ENCODE measurements at regions not wholly inside any gene's neighbourhood (a gene's known extent, or its start where the extent isn't known, plus 50 kb on each side); places are given as distances from the start of the nearest gene placed in this dataset.

DNA sequence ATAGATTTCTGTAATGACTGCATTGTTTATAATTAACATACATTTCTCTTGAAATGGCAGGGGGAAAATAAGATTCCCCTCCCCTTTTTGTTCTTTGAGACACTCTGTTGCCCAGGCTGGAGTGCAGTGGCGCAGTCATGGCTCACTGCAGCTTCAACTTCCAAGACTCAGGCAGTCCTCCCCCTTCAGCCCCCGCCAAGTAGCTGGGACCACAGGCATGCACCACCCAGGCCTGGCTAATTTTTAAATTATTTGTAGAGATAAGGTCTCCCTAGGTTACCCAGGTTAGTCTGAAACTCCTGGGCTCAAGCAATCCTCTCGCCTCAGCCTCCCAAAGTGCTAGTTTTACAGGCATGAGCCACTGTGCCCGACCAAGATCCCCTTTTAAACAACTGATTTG is 67.7 kb downstream of the KATNIP start:
- TF ChIP-seq, protein P1, sequence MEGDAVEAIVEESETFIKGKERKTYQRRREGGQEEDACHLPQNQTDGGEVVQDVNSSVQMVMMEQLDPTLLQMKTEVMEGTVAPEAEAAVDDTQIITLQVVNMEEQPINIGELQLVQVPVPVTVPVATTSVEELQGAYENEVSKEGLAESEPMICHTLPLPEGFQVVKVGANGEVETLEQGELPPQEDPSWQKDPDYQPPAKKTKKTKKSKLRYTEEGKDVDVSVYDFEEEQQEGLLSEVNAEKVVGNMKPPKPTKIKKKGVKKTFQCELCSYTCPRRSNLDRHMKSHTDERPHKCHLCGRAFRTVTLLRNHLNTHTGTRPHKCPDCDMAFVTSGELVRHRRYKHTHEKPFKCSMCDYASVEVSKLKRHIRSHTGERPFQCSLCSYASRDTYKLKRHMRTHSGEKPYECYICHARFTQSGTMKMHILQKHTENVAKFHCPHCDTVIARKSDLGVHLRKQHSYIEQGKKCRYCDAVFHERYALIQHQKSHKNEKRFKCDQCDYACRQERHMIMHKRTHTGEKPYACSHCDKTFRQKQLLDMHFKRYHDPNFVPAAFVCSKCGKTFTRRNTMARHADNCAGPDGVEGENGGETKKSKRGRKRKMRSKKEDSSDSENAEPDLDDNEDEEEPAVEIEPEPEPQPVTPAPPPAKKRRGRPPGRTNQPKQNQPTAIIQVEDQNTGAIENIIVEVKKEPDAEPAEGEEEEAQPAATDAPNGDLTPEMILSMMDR (IDR thresholded peaks at IDR 0.05) = no peak
- TF ChIP-seq POLR2A (IDR thresholded peaks at IDR 0.05; ENCODE audit: low read depth) = no peak

Data from esophagus muscularis mucosa (tissue), 3 donors.